ENCODE measurements at regions not wholly inside any gene's neighbourhood (a gene's known extent, or its start where the extent isn't known, plus 50 kb on each side); places are given as distances from the start of the nearest gene placed in this dataset.

- TF ChIP-seq CTCF (IDR thresholded peaks at IDR 0.05; ENCODE audit: low read depth, low read length) (no peak), MAX (IDR thresholded peaks at IDR 0.05; ENCODE audit: low read depth, low read length) (no peak), POLR2A (IDR thresholded peaks at IDR 0.05; ENCODE audit: extremely low read depth, insufficient read length) (no peak), MYC (IDR thresholded peaks at IDR 0.05; ENCODE audit: low read depth, low read length) (no peak)
- H3K4me3 ChIP-seq (ENCODE audit: low read depth, low read length): no peak overlapping the region
- no peak for DNase-seq (ENCODE audit: low read depth)
Observed at GRCh38 chr1:42046761-42047507, 106.3 kb upstream of the GUCA2B start.

- H3K4me3 ChIP-seq (ENCODE audit: low read depth, low read length): no peak overlapping the region
- DNase-seq (ENCODE audit: low read depth): no peak
- no peak for TF ChIP-seq POLR2A (IDR thresholded peaks at IDR 0.05; ENCODE audit: extremely low read depth, insufficient read length)
- TF ChIP-seq CTCF (IDR thresholded peaks at IDR 0.05; ENCODE audit: low read depth, low read length): no peak
- no peak for TF ChIP-seq MAX (IDR thresholded peaks at IDR 0.05; ENCODE audit: low read depth, low read length)
- no peak for TF ChIP-seq MYC (IDR thresholded peaks at IDR 0.05; ENCODE audit: low read depth, low read length)
Observed at GRCh38 chr1:42044346-42044745, 108.9 kb upstream of the GUCA2B start.

- no peak for DNase-seq (ENCODE audit: low read depth)
- no peak overlapping the region for H3K4me3 ChIP-seq (ENCODE audit: low read depth, low read length)
- TF ChIP-seq POLR2A (IDR thresholded peaks at IDR 0.05; ENCODE audit: extremely low read depth, insufficient read length) (no peak), MYC (IDR thresholded peaks at IDR 0.05; ENCODE audit: low read depth, low read length) (no peak), CTCF (IDR thresholded peaks at IDR 0.05; ENCODE audit: low read depth, low read length) (no peak), MAX (IDR thresholded peaks at IDR 0.05; ENCODE audit: low read depth, low read length) (no peak)
Observed at GRCh38 chr1:42043811-42044210, 109.4 kb upstream of the GUCA2B start.

- DNase-seq (ENCODE audit: low read depth): no peak
- H3K4me3 ChIP-seq (ENCODE audit: low read depth, low read length): no peak overlapping the region
- TF ChIP-seq CTCF (IDR thresholded peaks at IDR 0.05; ENCODE audit: low read depth, low read length) (no peak), POLR2A (IDR thresholded peaks at IDR 0.05; ENCODE audit: extremely low read depth, insufficient read length) (no peak), MAX (IDR thresholded peaks at IDR 0.05; ENCODE audit: low read depth, low read length) (no peak), MYC (IDR thresholded peaks at IDR 0.05; ENCODE audit: low read depth, low read length) (no peak)
Observed at GRCh38 chr1:42043182-42043581, 110.0 kb upstream of the GUCA2B start.

- H3K4me3 ChIP-seq (ENCODE audit: low read depth, low read length): no peak overlapping the region
- TF ChIP-seq POLR2A (IDR thresholded peaks at IDR 0.05; ENCODE audit: extremely low read depth, insufficient read length) (no peak), MAX (IDR thresholded peaks at IDR 0.05; ENCODE audit: low read depth, low read length) (no peak), CTCF (IDR thresholded peaks at IDR 0.05; ENCODE audit: low read depth, low read length) (no peak), MYC (IDR thresholded peaks at IDR 0.05; ENCODE audit: low read depth, low read length) (no peak)
Observed at GRCh38 chr1:42041031-42041430, 112.2 kb upstream of the GUCA2B start.

More at GRCh38 chr1:42041031-42041430, 112.2 kb upstream of the GUCA2B start:
- no peak for DNase-seq (ENCODE audit: low read depth)
